ENCODE measurements at regions not wholly inside any gene's neighbourhood (a gene's known extent, or its start where the extent isn't known, plus 50 kb on each side); places are given as distances from the start of the nearest gene placed in this dataset.

GRCh38 chr10:87605628-87606251 is 53.9 kb upstream of the PAPSS2 start:
- TF ChIP-seq CTCF (conservative IDR thresholded peaks at IDR 0.05; ENCODE audit: low read length) (no peak), EZH2phosphoT487 (IDR thresholded peaks at IDR 0.05; ENCODE audit: borderline replicate concordance) (no peak)
